M059J (cell line): ENCODE measurements at regions not wholly inside any gene's neighbourhood (a gene's known extent, or its start where the extent isn't known, plus 50 kb on each side); places are given as distances from the start of the nearest gene placed in this dataset.
A peak's percentile ranks its signal among the peaks of the same experiment; 100 is the strongest.

Experiments
- DNase-seq: peaks from one replicate; pipeline ENCODE4 v3.0.0-alpha.2; 2012; ENCODE audit warnings: low read depth

DNA sequence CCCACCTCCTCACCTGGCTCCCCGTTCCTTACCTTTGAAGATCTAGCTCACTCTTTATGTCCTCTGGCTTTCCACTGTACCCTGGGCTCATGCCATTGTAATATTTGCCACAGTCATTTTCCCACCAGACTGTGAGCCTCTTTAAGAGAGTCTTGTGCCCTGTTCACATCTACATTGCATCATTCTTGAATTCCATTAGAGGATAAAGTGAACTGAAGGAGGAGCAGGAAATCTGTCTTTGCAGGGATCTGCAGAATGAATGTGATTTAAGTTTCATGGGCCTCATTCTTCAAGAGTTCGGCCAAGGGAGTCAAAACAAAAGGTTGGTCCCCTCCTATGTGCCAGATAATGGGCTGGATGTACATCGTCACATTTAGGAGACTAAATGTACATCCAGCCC lies 272.6 kb upstream of the CITED2 start:
- DNase-seq = no peak

GRCh38 chr6:139644821-139645220 lies 270.4 kb upstream of the CITED2 start:
- DNase-seq = no peak

- DNase-seq = no peak
These were observed 269.5 kb upstream of the CITED2 start for GRCh38 chr6:139643986-139644385.

GRCh38 chr6:139642346-139642745 lies 267.9 kb upstream of the CITED2 start:
- DNase-seq = no peak

DNA sequence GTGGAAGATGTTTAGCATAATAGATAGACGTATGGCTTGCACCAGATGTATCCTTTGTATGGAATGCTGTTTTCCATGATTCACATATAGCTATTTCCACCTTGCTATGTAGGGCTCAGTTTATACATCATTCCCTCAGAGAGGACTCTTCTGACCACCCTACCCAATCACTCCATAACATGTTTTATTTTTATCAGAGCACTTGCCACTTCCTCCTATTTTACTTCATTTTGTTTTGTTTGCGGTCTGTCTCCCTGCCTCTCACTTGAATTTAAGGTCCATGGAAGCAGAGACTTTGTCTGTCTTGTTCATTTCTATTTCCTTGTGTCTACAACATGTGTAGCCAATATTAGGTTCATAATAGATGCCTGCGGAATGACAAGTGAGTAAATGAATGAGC lies 266.9 kb upstream of the CITED2 start:
- DNase-seq = no peak

- DNase-seq = no peak
These were observed 266.5 kb upstream of the CITED2 start for GRCh38 chr6:139640921-139641320.

DNA sequence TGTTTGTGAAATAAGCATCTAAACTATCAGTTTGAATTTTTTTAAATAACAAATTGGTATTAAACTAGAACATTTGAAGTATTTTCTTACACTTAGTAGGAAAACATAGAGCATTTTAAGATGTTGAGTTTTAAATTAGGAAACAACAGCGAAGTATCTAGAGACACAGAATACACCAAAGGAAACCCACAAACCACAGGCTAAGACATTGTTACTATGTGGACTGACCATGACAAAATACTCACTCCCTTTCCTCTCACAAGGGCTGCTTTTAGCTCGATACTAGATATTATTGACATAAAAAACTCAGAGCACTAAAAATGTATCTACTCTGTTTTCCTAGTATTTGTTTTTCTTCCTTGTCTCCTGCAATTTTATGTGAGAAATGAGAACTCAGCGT lies 266.0 kb upstream of the CITED2 start:
- peak; percentile 56 for DNase-seq

GRCh38 chr6:139639507-139639906 lies 265.1 kb upstream of the CITED2 start:
- DNase-seq = no peak

DNA sequence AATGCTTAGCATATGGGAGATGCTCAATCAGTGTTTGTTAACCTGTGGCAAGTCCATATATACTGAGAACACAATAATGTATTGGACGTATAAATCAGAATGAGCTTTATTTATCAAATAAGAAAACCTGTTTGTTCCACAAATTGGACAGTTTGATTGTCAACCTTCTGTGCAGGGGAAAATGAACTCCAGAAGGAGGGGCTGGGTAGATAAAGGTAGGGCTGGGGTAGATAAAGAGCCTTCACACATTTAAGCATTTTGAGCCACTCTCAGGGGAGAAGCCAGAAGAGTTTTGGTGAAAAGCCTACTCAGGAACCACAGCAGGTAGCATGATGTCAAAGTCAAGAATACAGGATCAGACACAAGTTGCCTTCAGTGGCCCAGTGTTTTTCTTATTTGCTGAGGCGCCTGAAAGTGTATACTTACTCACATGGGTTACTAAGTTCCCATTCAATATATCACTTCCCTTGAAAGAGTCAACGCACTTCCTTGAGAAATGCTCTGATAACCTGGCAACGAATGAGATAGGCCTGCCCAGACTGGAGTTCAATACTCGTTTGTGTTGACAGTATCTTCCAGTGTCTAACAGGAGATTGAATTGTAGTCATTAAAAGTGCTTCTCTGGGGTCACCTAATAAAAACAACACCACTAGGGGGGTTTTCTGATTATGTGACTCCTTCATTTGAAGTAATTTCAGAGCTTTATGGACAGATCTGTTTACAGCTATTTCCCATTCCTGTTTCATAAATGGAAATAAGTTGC lies 263.9 kb upstream of the CITED2 start:
- DNase-seq = no peak

DNA sequence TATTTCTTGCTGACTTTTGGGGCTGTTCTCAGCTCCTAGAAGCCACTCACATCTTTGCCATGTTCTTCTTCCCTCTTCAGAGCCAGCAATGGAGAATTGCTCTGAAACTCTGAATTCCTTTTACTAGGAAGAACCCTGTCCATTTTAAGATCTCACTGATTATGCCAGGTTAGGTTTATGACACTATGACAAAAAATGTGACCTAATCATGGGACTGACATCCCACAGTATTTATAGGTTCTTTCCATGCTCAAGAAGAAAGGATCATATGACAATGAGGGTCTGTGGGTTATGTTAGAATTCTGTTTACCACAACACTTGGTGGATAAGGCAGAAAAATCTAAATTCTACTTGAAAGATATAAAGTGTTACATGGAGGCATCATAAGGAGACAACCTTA lies 263.3 kb upstream of the CITED2 start:
- DNase-seq = peak; percentile 14

DNA sequence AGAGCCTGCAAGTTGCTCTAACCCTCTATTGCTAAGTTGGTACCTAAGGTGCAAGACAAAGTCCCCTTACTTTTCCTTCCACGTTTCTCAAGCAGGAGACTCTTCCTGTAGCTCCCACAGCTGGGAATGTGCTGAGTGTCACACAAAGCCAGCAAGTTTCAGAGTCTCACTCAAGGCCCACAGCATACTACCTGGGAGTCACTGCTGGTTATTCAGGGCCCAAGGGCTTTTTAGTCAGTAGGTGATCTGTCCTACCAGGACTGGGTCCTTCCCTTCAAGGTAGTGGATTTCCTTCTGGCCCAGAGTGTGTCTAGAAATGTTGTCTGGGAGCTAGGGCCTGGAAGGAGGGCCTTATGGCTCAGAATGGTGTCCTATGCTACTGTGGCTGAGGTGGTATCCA lies 261.9 kb upstream of the CITED2 start:
- DNase-seq = no peak

- no peak for DNase-seq
These were observed 261.1 kb upstream of the CITED2 start for GRCh38 chr6:139635401-139636130.

- no peak for DNase-seq
These were observed 258.4 kb upstream of the CITED2 start for GRCh38 chr6:139632840-139633239.

- DNase-seq = no peak
These were observed 253.8 kb upstream of the CITED2 start for GRCh38 chr6:139628270-139628669.

GRCh38 chr6:139627091-139627490 lies 252.6 kb upstream of the CITED2 start:
- DNase-seq = no peak

GRCh38 chr6:139625998-139626975 lies 251.8 kb upstream of the CITED2 start:
- no peak for DNase-seq

- no peak for DNase-seq
These were observed 250.9 kb upstream of the CITED2 start for GRCh38 chr6:139625081-139625939.

- no peak for DNase-seq
These were observed 248.9 kb upstream of the CITED2 start for GRCh38 chr6:139623372-139623771.

- no peak for DNase-seq
These were observed 239.0 kb upstream of the CITED2 start for GRCh38 chr6:139613496-139613895.

DNA sequence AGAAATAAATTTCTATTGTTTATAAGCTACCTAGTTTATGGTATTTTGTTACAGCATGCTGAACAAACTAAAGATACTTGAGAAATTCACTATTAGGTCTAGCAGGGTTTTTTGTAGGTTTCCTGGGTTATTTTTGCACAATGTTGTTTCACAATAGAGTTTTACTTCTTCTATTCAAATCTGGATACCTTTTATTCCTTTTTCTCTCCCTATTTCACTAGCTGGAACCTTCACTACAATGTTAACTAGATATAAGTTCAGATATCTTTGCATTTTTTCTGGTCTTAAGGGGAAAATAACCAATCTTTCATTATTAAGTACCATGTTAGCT lies 237.7 kb upstream of the CITED2 start:
- DNase-seq = no peak
